ENCODE measurements at regions not wholly inside any gene's neighbourhood (a gene's known extent, or its start where the extent isn't known, plus 50 kb on each side); places are given as distances from the start of the nearest gene placed in this dataset.

GRCh38 chr12:42828836-42829235 is 239.3 kb upstream of the PRICKLE1 start:
- DNase-seq: no peak

GRCh38 chr12:42824327-42824726 is 234.8 kb upstream of the PRICKLE1 start:
- DNase-seq: no peak

DNA sequence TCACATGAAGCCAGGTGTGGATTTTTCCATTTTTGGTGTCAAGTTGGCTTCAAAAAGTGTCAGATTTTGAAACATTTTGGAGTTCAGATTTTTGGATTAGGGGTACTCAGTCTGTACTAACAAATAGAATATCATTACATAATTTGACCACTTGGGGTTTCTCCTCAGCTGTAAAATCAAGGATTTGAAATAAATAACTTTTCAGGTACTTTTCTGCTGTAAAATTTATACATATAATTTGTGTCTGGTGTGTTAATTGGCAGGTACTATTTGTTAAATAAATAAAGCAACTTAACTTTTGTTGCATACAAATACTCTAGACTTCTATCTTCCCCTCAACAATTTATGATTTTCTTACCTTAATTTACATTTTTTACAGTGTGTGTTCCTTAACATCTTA is 234.1 kb upstream of the PRICKLE1 start:
- DNase-seq: no peak

- DNase-seq: no peak
Measured at GRCh38 chr12:42819846-42820245, 230.3 kb upstream of the PRICKLE1 start.

DNA sequence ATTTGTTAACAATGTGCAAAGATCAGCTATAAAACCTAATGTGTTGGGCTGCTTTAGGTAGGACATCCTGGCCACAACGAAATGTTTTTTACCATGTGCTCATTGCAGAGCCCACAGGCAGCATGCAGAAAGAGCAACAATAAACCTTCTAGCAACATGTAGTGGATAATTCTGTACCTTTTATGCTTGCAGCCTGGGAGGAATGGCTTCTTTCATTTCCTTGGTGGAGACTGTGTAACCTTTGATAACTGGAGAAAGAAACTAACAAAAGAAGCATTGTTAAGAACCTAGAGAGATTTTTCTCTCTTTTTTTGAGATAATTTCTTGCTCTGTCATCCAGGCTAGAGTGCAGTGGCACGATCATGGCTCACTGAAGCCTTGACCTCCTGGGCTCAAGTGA is 225.5 kb upstream of the PRICKLE1 start:
- no peak for DNase-seq

GRCh38 chr12:42812871-42813270 is 223.3 kb upstream of the PRICKLE1 start:
- no peak for DNase-seq

GRCh38 chr12:42812086-42812485 is 222.5 kb upstream of the PRICKLE1 start:
- DNase-seq: no peak

GRCh38 chr12:42810006-42810405 is 220.5 kb upstream of the PRICKLE1 start:
- DNase-seq: no peak

- DNase-seq: no peak
Measured at GRCh38 chr12:42809226-42809625, 219.7 kb upstream of the PRICKLE1 start.

DNA sequence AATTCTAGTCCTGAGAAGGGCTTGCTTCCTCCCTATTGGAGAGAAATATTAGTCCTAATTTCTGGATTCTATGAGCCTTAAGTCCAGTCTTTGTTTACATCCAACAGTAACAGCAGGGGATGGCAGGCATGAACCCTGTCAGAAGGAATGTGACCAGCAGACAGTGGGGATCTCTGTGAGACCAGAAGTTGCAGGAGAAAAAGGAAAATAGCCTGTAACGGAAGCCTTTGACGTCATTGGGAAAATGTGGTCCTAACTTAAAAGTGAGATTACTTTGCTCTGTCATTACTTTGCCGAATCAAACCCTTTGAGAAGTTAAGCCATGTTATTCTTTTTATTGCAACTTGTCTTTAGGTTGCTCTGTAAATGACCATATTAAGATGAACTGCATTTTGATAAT is 218.2 kb upstream of the PRICKLE1 start:
- DNase-seq: no peak

GRCh38 chr12:42807251-42807650 is 217.7 kb upstream of the PRICKLE1 start:
- no peak for DNase-seq

DNA sequence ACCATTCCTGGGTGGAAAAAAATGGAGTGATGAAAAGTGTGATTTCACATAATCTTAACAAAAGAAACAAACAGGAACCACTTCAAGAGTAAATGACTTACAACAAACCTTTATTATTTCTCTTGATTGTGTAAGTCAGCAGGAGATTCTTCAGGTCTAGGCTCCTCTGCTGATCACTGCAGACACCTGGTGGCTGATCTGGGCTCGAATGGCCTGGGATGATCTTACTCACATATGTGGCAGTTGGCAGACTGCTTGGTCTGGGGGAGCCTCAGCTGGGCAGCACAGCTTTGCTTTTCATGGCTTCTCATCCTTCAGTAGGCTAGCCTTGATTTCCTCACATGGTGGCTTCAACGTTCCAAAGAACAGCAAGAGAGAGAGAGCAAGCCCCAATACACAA is 215.4 kb upstream of the PRICKLE1 start:
- DNase-seq: no peak

DNA sequence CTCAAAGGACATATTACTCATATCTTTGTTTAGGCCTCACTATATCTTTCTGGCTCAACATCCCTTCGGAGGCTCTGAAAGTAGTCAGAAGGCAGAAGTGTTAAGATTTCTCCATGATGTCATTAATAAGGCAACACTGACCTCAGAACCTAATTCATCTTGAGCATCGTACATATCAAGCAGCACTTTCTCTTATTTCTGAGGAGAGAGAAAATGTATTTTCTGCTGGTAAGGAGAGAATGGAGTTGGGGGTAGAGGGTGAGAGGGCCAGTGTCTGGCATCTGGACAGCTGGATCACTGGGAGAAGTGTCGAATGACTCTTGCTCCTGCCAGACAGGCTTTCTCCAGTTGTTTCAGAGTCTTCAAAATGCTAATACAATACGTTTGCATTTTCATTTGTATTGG is 213.2 kb upstream of the PRICKLE1 start:
- DNase-seq: no peak

DNA sequence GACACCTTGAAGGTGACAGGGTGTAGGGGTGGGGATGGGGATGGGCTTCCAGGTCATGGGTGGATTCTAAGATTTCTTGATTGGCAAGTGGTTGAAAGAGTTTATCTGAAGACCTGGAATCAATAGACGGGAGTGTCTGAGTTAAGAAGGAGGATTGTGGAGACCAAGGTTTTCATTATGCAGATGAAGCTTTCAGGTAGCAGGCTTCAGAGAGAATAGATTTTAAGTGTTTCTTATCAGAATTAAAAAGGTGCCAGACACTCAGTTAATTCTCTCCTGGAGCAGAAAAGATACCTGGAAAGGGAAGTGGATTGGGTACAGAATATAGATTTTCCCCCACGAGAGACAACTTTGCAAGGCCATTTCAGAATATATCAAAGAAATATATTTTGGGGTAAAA is 211.7 kb upstream of the PRICKLE1 start:
- DNase-seq: no peak

GRCh38 chr12:42799966-42800365 is 210.4 kb upstream of the PRICKLE1 start:
- DNase-seq: no peak

DNA sequence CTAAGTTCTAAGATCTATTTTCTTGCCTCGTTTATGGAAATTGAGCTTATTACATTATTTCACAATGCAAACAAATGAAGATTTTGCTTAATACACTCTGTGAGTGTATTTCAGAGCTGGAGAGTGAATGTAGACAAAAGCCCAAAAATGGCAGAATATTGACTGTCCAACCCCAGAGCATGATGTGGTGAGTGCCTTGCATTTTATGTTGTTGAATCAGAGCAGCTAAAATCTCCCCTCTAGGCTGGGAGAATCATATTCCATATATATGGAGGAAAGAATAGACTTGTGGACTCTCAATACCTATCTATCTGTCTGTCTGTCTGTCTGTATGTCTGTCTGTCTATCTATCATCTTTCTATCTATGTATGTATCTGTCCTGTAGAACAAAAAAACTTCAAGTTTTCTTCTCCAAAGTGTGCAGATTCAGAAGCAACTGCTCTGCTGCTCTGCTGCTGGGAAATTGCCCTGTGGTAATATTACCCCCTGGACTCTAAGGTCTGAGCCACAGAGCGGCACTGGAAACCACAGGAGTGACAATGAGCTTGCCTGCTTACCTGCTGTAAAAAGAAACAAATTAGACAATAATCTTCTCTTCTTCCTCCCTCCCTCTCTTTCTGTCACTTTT is 209.4 kb upstream of the PRICKLE1 start:
- DNase-seq: no peak

DNA sequence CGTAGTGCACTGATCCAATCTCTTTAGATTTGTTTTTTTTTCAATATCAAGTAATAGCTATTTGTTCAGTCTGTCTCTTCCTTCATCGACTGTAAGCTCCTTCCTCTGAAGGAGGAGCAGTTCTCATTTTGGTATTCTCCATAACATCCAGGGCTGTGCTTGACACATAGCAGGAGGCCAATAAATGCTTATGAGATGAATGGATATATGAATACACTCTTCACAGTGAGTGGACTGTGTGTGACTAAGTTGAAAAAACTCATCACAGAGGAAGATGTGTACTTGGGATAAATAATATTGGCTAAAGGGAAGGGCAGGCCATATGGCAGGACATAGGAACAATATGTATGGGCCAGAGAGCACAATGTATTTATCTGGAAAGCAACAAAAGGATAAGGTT is 205.3 kb upstream of the PRICKLE1 start:
- DNase-seq: no peak

DNA sequence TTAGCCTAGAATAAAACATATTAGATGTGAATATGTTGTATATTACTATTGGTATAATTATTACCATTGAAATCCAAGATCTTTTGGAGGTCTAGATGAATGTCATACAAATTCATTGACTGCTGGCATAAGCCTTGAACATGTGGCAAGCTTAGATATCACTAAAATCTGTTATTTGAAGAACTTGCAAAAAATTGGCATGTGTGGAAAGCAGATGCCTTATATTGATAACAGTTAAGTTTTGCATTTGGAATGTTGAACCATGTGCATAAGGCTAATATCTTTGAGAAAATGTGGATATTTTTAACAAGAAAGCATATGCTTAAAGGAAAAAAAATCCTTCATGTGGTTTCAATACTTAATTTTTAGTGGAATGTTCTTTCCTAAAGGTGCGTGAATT is 203.6 kb upstream of the PRICKLE1 start:
- no peak for DNase-seq

DNA sequence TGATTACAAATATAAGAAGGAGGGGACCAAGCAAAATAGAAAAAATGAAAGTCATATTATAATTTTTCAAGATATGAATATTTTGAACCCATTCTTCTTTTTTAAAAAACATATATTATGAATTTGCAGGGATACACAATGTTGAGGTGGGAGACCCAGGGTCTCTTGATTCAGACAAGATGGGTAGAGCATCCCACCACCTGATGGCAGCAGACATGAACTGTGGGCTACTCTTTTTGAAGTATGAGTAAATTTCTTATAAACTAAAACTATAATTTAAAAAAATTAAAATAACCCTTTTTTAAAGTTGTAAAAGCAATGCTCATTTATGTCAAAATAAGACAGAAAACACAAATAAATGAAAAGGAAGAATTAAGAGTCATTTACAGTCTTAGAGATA is 202.7 kb upstream of the PRICKLE1 start:
- DNase-seq: no peak

- no peak for DNase-seq
Measured at GRCh38 chr12:42791399-42791798, 201.9 kb upstream of the PRICKLE1 start.

GRCh38 chr12:42790761-42791151 is 201.2 kb upstream of the PRICKLE1 start:
- no peak for DNase-seq

DNA sequence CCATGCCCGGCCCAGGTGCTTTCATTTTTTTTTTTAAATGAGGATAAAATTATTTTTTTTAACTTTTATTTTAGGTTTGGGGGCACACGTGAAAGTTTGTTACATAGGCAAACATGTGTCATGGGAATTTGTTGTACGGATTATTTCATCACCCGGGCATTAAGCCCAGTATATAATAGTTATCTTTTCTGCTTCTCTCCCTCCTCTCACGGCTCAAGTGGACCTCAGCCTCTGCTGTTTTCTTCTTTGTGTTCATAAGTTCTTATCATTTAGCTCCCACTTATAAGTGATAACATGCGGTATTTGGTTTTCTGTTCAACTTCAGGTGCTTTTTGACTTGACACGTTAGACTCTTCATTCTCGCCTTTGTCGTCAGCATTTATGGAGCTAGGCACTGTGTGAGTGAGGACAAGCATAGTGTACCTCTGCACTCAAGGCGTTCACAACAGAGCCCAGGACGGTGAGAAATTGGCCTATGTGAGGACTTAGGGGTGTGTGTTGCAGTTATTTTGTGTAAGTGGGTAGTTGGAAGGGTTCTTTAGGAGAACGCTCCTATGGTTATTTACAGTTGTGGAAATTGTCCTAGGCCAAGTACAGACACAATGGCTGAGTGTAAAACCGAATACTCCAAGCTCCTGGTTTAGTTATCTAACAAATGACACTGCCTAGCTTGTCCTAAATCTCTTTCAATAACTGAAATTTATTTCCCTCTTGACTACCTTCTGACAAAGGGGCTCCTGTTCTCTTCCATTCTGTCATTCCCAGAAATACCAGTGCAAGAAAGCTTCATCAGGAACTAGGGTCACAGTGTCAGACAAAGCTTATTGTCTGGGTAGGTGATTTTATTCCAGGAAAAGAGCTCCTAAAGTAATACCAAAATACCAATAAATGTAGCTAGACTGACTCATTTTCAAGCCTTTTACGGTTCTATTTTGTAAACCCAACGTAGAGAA is 200.5 kb upstream of the PRICKLE1 start:
- no peak for DNase-seq

DNA sequence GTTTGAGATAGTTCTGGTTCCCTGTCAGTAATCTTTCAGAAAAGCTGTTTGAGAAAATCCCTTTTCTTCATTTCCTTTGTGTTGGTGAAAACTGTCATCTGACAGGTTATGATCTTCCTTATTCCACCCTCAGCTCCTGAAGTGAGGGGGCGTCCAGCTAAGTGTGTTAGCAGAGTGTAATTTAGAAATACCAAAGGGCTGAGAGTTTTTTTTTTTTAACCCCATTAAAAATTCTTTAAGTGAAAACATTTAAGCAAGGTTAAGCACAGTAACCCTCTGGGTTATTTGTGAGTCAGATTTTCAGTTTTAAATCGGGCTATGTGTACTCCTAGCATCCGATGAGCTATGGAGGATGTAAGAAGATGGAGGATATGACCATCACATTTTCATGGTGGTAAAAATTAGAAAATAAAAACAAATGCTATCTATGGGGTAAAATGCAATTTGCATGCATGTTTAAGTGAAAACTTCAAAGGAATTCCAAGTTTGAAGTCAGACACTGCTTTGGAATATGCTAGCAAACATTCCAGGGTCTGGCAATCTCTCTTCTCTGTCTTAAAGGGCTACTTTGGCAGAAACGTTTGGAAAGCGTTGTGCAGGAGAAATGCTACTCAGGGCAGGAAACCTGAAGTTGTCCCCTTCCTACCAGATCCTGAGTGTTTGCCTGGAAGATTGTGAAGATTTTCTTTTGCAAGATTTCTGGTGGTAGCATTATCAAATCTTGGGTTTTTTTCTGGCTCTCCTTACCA is 197.0 kb upstream of the PRICKLE1 start:
- no peak for DNase-seq

GRCh38 chr12:42785944-42786343 is 196.4 kb upstream of the PRICKLE1 start:
- DNase-seq: no peak

All from SIG-M5 (cell line).